Hepatocyte (in vitro differentiated cells): ENCODE measurements at regions not wholly inside any gene's neighbourhood (a gene's known extent, or its start where the extent isn't known, plus 50 kb on each side); places are given as distances from the start of the nearest gene placed in this dataset.

Experiments
- EZH2 ChIP-seq: fragments of 200-600 bp; sonication (generic); IDR thresholded peaks from 2 replicates; pipeline ENCODE4 v1.6.1; 2016; ENCODE audit warnings: antibody characterized with exemption, mild to moderate bottlenecking, borderline replicate concordance
- EZH2phosphoT487 ChIP-seq: fragments of 200-600 bp; sonication (generic); IDR thresholded peaks from one replicate; pipeline ENCODE4 v1.6.1; 2018; ENCODE audit warnings: antibody characterized with exemption, mild to moderate bottlenecking, low read depth, moderate library complexity; ENCODE audit not compliant: unreplicated experiment, severe bottlenecking

DNA sequence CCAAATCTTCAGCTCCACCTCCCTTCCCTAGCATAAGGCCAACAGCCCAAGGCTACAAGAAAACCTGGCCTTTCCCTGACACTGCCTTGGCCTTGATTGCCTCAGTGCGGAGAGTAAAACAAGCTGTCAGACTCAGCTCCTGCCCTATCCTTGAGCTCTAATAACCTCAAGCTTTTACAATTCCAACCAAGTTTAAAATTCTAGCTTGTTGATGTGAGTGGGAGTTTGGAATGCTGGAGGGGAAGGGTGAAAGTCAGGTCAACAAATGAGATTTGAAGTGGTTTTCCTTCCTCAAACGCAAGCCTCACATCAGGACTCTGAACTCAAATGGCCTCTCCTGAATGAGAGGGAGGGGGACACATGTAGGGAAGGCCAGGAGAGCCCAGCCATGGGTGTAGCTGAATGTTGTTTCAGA, 197.0 kb upstream of the VLDLR start:
- TF ChIP-seq EZH2, result no peak
- no peak for TF ChIP-seq EZH2phosphoT487
